ENCODE measurements at regions not wholly inside any gene's neighbourhood (a gene's known extent, or its start where the extent isn't known, plus 50 kb on each side); places are given as distances from the start of the nearest gene placed in this dataset.

DNA sequence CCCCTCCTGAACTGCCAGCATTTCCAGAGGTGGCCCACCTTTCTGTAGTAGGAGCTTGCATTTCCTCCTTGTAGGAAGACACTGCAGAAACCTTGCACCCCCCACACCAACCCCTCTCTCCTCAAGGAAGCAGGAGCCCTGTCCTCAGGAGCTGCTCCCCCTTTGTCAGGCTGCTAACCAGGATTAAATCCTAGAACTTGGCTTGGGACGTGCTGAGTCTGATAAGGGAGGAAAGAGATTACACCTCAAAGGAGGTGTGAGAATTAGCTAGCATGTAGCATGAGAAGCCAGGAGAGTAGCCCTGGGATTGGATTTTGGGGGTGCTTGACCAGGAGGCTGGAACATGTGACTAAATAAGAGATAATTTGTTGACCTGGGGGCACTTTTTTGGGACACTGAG, 119.8 kb upstream of the ALDH1B1 start (continued):
- TF ChIP-seq RBBP5 (IDR thresholded peaks at IDR 0.05; ENCODE audit: borderline replicate concordance, low read depth, low read length): no peak
- TF ChIP-seq TAF7 (optimal IDR thresholded peaks at IDR 0.05; ENCODE audit: borderline replicate concordance, low read depth, low read length): no peak

Data from H1 (cell line).